ENCODE measurements at regions not wholly inside any gene's neighbourhood (a gene's known extent, or its start where the extent isn't known, plus 50 kb on each side); places are given as distances from the start of the nearest gene placed in this dataset.

- ChIA-PET POLR2A (no interaction called here), CTCF (no interaction called here)
- H3K4me1 ChIP-seq, result peaks cover 9% of the 10 kb centered on the region; the same call in 2 of the 3 replicates
- no peak for TF ChIP-seq RCOR1 (IDR thresholded peaks at IDR 0.05; ENCODE audit: low read depth, low read length)
- TF ChIP-seq TP53 (CRISPR knock-in tag; IDR thresholded peaks at IDR 0.05), result no peak
- no peak for TF ChIP-seq CBX2 (IDR thresholded peaks at IDR 0.05; ENCODE audit: borderline replicate concordance, low read depth)
- no peak for TF ChIP-seq FOXS1 (CRISPR knock-in tag; IDR thresholded peaks at IDR 0.05)
- no peak for TF ChIP-seq GATA3 (IDR thresholded peaks at IDR 0.05; ENCODE audit: borderline replicate concordance)
- no peak for TF ChIP-seq PHF8 (IDR thresholded peaks at IDR 0.05; ENCODE audit: borderline replicate concordance, low read depth)
- TF ChIP-seq HOXB5 (CRISPR knock-in tag; IDR thresholded peaks at IDR 0.05), result no peak
- no peak for TF ChIP-seq KDM1A (IDR thresholded peaks at IDR 0.05; ENCODE audit: low read depth)
- no peak for TF ChIP-seq ZSCAN20 (CRISPR knock-in tag; IDR thresholded peaks at IDR 0.05)
- TF ChIP-seq ZNF302 (CRISPR knock-in tag; IDR thresholded peaks at IDR 0.05), result no peak
- TF ChIP-seq MAZ (IDR thresholded peaks at IDR 0.05; ENCODE audit: borderline replicate concordance, low read depth, low read length), result no peak
- TF ChIP-seq ZFP36 (IDR thresholded peaks at IDR 0.05; ENCODE audit: borderline replicate concordance, partially characterized antibody), result no peak
- FAIRE-seq, result no peak
- ATAC-seq, result no peak
- 91% methylated on average over 2 of the region's 2 CpGs for WGBS (ENCODE audit: missing lambda C conversion rate)
- H3K27ac ChIP-seq, result no peak overlapping the region
- H3K9me3 ChIP-seq, result no peaks in the 10 kb centered on the region
- H3K4me3 ChIP-seq, result no peak overlapping the region
- no peak for DNase-seq (ENCODE audit: low read depth in 1 of 2, low spot score in 1 of 2)
- no peak overlapping the region for H3K4me2 ChIP-seq
Observed at GRCh38 chr6:155520078-155520477, 64.4 kb upstream of the NOX3 start.

DNA sequence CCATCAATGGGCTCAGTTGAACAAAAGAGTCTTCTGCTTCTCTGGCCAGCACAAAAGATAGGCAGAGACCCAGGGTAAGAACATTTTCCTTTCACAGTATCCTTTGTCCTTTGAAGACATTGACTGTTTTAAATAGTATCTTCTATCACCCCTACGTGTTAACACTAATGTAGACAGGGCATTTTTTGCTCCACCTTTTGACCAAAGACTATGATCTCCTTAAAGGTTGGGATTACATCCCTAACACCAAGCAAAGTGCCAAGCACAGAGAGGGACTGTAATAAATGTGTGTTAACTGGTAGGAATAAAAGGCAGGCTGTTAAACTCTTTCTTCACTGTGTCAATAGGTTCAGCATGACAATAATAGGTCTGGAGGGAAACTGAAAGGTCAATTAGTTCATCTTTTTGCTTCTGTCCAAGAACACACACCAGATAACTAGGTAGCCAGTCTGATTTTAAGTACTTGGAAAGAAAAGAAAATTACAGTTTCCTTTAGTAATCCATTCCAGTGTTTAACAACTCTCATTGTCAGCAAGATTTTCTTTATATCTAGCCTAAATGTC, 63.6 kb upstream of the NOX3 start:
- ChIA-PET POLR2A (no interaction called here), CTCF (no interaction called here)
- no peak for TF ChIP-seq HDAC2 (IDR thresholded peaks at IDR 0.05)
- no peak for TF ChIP-seq SMC3 (IDR thresholded peaks at IDR 0.05)
- TF ChIP-seq TFCP2L1 (CRISPR knock-in tag; IDR thresholded peaks at IDR 0.05), result no peak
- TF ChIP-seq, protein P1, sequence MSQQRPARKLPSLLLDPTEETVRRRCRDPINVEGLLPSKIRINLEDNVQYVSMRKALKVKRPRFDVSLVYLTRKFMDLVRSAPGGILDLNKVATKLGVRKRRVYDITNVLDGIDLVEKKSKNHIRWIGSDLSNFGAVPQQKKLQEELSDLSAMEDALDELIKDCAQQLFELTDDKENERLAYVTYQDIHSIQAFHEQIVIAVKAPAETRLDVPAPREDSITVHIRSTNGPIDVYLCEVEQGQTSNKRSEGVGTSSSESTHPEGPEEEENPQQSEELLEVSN (IDR thresholded peaks at IDR 0.05; ENCODE audit: borderline replicate concordance, low read depth), result no peak
- TF ChIP-seq ZC3H11A (IDR thresholded peaks at IDR 0.05), result no peak
- TF ChIP-seq FOXS1 (CRISPR knock-in tag; IDR thresholded peaks at IDR 0.05), result no peak
- no peak for TF ChIP-seq BCL3 (IDR thresholded peaks at IDR 0.05)
- no peak for TF ChIP-seq HOXB13 (CRISPR knock-in tag; IDR thresholded peaks at IDR 0.05; ENCODE audit: low read depth)
- no peak for TF ChIP-seq RNF2 (IDR thresholded peaks at IDR 0.05; ENCODE audit: borderline replicate concordance, low read depth)
- no peak for TF ChIP-seq RCOR1 (IDR thresholded peaks at IDR 0.05; ENCODE audit: low read depth, low read length)
- TF ChIP-seq ZFP36 (IDR thresholded peaks at IDR 0.05; ENCODE audit: borderline replicate concordance, partially characterized antibody), result no peak
- TF ChIP-seq, protein P2, sequence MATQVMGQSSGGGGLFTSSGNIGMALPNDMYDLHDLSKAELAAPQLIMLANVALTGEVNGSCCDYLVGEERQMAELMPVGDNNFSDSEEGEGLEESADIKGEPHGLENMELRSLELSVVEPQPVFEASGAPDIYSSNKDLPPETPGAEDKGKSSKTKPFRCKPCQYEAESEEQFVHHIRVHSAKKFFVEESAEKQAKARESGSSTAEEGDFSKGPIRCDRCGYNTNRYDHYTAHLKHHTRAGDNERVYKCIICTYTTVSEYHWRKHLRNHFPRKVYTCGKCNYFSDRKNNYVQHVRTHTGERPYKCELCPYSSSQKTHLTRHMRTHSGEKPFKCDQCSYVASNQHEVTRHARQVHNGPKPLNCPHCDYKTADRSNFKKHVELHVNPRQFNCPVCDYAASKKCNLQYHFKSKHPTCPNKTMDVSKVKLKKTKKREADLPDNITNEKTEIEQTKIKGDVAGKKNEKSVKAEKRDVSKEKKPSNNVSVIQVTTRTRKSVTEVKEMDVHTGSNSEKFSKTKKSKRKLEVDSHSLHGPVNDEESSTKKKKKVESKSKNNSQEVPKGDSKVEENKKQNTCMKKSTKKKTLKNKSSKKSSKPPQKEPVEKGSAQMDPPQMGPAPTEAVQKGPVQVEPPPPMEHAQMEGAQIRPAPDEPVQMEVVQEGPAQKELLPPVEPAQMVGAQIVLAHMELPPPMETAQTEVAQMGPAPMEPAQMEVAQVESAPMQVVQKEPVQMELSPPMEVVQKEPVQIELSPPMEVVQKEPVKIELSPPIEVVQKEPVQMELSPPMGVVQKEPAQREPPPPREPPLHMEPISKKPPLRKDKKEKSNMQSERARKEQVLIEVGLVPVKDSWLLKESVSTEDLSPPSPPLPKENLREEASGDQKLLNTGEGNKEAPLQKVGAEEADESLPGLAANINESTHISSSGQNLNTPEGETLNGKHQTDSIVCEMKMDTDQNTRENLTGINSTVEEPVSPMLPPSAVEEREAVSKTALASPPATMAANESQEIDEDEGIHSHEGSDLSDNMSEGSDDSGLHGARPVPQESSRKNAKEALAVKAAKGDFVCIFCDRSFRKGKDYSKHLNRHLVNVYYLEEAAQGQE (IDR thresholded peaks at IDR 0.05), result no peak
- no peak for TF ChIP-seq ZSCAN20 (CRISPR knock-in tag; IDR thresholded peaks at IDR 0.05)
- TF ChIP-seq KDM1A (IDR thresholded peaks at IDR 0.05; ENCODE audit: low read depth), result no peak
- TF ChIP-seq NPAS2 (CRISPR knock-in tag; IDR thresholded peaks at IDR 0.05; ENCODE audit: borderline replicate concordance), result no peak
- H3K4me2 ChIP-seq, result no peak overlapping the region
- ATAC-seq (no peak), FAIRE-seq (no peak), DNase-seq (ENCODE audit: low read depth in 1 of 2, low spot score in 1 of 2) (no peak)
- H3K9me3 ChIP-seq, result no peaks in the 10 kb centered on the region
- H3K4me3 ChIP-seq, result no peak overlapping the region
- 74% methylated on average over 1 of the region's 1 CpG for WGBS (ENCODE audit: missing lambda C conversion rate)
- peaks cover 7% of the 10 kb centered on the region; the same call in 2 of the 3 replicates for H3K4me1 ChIP-seq
- H3K27ac ChIP-seq, result no peak overlapping the region

Measured in A549 (cell line).